Smooth muscle cell (in vitro differentiated cells): ENCODE measurements at regions not wholly inside any gene's neighbourhood (a gene's known extent, or its start where the extent isn't known, plus 50 kb on each side); places are given as distances from the start of the nearest gene placed in this dataset.

Experiments
- DNase-seq: peaks from one replicate; lab custom pipeline; 2025; ENCODE audit not compliant: unreplicated experiment; lab: John Stamatoyannopoulos, UW
- H2AFZ ChIP-seq: fragments of 200-600 bp; sonication (generic); 2 replicates; pipeline ENCODE4 v1.6.0; 2016; ENCODE audit warnings: antibody characterized with exemption, low read depth, mild to moderate bottlenecking
- H3F3A ChIP-seq: fragments of 200-600 bp; sonication (generic); 2 replicates; pipeline ENCODE4 v1.6.0; 2017; ENCODE audit warnings: antibody characterized with exemption, low read depth
- H3K27ac ChIP-seq: fragments of 200-600 bp; sonication (generic); 2 replicates; pipeline ENCODE4 v1.5.1; 2016; ENCODE audit warnings: low read depth, mild to moderate bottlenecking
- H3K27me3 ChIP-seq: fragments of 200-600 bp; sonication (generic); 2 replicates; pipeline ENCODE4 v1.6.1; 2016; ENCODE audit warnings: low read depth, mild to moderate bottlenecking
- H3K36me3 ChIP-seq: fragments of 200-600 bp; sonication (generic); 2 replicates; pipeline ENCODE4 v1.5.1; 2016; ENCODE audit warnings: low read depth
- H3K4me1 ChIP-seq: fragments of 200-600 bp; sonication (generic); 2 replicates; pipeline ENCODE4 v1.5.1; 2016; ENCODE audit warnings: low read depth
- H3K4me2 ChIP-seq: fragments of 200-600 bp; sonication (generic); 2 replicates; pipeline ENCODE4 v1.6.0; 2016; ENCODE audit warnings: mild to moderate bottlenecking
- H3K4me3 ChIP-seq: fragments of 200-600 bp; sonication (generic); 2 replicates; pipeline ENCODE4 v1.5.1; 2016; ENCODE audit warnings: mild to moderate bottlenecking
- H3K79me2 ChIP-seq: fragments of 200-600 bp; sonication (generic); 2 replicates; pipeline ENCODE4 v1.6.0; 2016; ENCODE audit warnings: low read depth, mild to moderate bottlenecking
- H3K9ac ChIP-seq: fragments of 200-600 bp; sonication (generic); 2 replicates; pipeline ENCODE4 v1.6.0; 2016; ENCODE audit warnings: low read depth
- H3K9me3 ChIP-seq: fragments of 200-600 bp; sonication (generic); replicated peaks from 2 replicates; pipeline ENCODE4 v1.5.1; 2016; ENCODE audit warnings: low read depth
- H4K20me1 ChIP-seq: fragments of 200-600 bp; sonication (generic); 2 replicates; pipeline ENCODE4 v1.6.0; 2016; ENCODE audit warnings: low read depth
- CTCF ChIP-seq: fragments of 200-600 bp; sonication (generic); IDR thresholded peaks from 2 replicates; pipeline ENCODE4 v1.5.1; 2017; ENCODE audit warnings: borderline replicate concordance, mild to moderate bottlenecking, antibody characterized with exemption; ENCODE audit not compliant: insufficient read depth, poor library complexity, severe bottlenecking
- WGBS: methylation state at CpG from one replicate; pipeline ENCODE4 v1.1.7; 2016; ENCODE audit warnings: low lambda C conversion rate; 5-methylcytosine and 5-hydroxymethylcytosine counted together

GRCh38 chr14:42192738-42193653 lies 586.3 kb downstream of the LRFN5 start:
- Histone ChIP-seq H3K36me3 (no peaks in the 10 kb centered on the region), H3K27me3 (no peaks in the 10 kb centered on the region), H2AFZ (peak overlapping the region; percentile 64), H3K4me1 (no peaks in the 10 kb centered on the region), H3K4me2 (peak overlapping the region; percentile 78), H3F3A (peaks cover 5% of the 10 kb centered on the region), H3K27ac (peak overlapping the region; percentile 85), H3K9me3 (no peaks in the 10 kb centered on the region), H3K79me2 (no peaks in the 10 kb centered on the region), H3K4me3 (no peak overlapping the region), H3K9ac (peak overlapping the region; percentile 55), H4K20me1 (no peaks in the 10 kb centered on the region)
- no peak for DNase-seq
- no peak for TF ChIP-seq CTCF
- WGBS = 19% methylated on average over 4 of the region's 4 CpGs

- DNase-seq = no peak
- Histone ChIP-seq H3K79me2 (no peaks in the 10 kb centered on the region), H3K27ac (no peak overlapping the region), H3F3A (peaks cover 5% of the 10 kb centered on the region), H3K9me3 (no peaks in the 10 kb centered on the region), H3K9ac (no peak overlapping the region), H3K4me3 (no peak overlapping the region), H3K36me3 (no peaks in the 10 kb centered on the region), H4K20me1 (no peaks in the 10 kb centered on the region), H3K4me1 (no peaks in the 10 kb centered on the region), H3K4me2 (no peak overlapping the region), H3K27me3 (no peaks in the 10 kb centered on the region), H2AFZ (no peak overlapping the region)
- 100% methylated on average over 1 of the region's 1 CpG for WGBS
- TF ChIP-seq CTCF = no peak
Measured at GRCh38 chr14:42190744-42191143, 584.1 kb downstream of the LRFN5 start.

GRCh38 chr14:42187846-42188245 lies 581.2 kb downstream of the LRFN5 start:
- Histone ChIP-seq H3K9me3 (no peaks in the 10 kb centered on the region), H4K20me1 (no peaks in the 10 kb centered on the region), H3K4me1 (no peaks in the 10 kb centered on the region), H3K79me2 (no peaks in the 10 kb centered on the region), H3K27me3 (no peaks in the 10 kb centered on the region), H3K9ac (no peak overlapping the region), H2AFZ (no peak overlapping the region), H3F3A (no peaks in the 10 kb centered on the region), H3K36me3 (no peaks in the 10 kb centered on the region), H3K27ac (no peak overlapping the region), H3K4me2 (no peak overlapping the region), H3K4me3 (no peak overlapping the region)
- no peak for DNase-seq
- TF ChIP-seq CTCF = no peak

- Histone ChIP-seq H3K4me2 (no peak overlapping the region), H3K9me3 (no peaks in the 10 kb centered on the region), H3K27ac (no peak overlapping the region), H2AFZ (no peak overlapping the region), H3F3A (no peaks in the 10 kb centered on the region), H3K9ac (no peak overlapping the region), H3K4me1 (no peaks in the 10 kb centered on the region), H3K27me3 (no peaks in the 10 kb centered on the region), H4K20me1 (no peaks in the 10 kb centered on the region), H3K79me2 (no peaks in the 10 kb centered on the region), H3K36me3 (no peaks in the 10 kb centered on the region), H3K4me3 (no peak overlapping the region)
- 91% methylated on average over 2 of the region's 2 CpGs for WGBS
- TF ChIP-seq CTCF = no peak
- DNase-seq = no peak
Measured at GRCh38 chr14:42185718-42186117, 579.0 kb downstream of the LRFN5 start.
